Fibroblast of skin of right quadriceps (primary cell): ENCODE measurements at regions not wholly inside any gene's neighbourhood (a gene's known extent, or its start where the extent isn't known, plus 50 kb on each side); places are given as distances from the start of the nearest gene placed in this dataset.

ENCODE experiments used
- DNase-seq: peaks from one replicate; pipeline ENCODE4 v3.0.0-alpha.2; 2013

DNA sequence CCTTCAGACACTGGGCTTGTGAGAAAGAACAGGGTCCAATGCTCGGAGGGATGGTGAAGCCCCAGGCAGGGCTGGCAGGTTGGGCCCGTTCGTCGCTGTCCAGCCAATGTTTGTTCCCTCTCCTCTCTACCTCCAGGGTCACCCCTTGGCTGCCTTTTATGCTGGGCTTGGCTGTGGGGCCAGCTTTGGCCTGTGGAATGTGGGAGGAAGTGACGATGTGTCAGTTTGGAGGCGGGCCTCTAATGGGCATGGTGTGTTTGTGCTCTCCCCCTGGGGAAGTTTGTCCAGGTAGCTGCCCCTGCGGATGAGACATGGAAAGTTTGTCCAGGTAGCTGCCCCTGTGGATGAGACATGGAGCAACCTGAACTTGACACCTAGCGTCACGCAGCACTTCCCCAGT is 236.7 kb downstream of the GLRX3 start:
- no peak for DNase-seq

DNA sequence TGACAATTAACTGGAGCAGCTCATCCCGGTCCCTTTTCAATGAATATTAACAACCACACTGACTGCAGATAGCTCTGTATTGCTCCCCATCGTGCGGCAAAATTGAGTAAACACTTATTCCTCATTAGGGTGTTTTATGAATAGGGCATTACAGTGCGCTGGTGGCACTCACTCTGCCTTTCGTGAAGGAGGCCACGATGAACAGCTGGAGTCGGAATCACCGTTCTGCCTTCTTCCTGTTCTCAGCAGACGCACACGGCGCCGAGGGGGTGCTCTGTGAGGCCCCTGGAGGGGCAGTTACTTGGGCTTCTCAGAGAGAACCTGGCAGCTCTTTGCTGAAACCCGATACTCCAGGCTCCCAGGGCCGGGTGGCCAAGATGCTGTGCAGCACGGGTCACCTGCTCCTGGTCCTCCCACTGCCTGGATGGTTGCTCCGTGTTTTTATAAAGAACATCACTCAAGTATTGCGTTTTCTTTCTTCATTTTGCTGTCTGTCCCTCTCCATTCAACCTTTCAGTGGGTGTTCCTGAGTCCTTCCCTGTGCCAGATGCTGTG is 241.9 kb downstream of the GLRX3 start:
- DNase-seq, result no peak

GRCh38 chr10:130378556-130379400 is 242.6 kb downstream of the GLRX3 start:
- DNase-seq, result no peak

- no peak for DNase-seq
Measured at GRCh38 chr10:130380056-130380455, 243.9 kb downstream of the GLRX3 start.

DNA sequence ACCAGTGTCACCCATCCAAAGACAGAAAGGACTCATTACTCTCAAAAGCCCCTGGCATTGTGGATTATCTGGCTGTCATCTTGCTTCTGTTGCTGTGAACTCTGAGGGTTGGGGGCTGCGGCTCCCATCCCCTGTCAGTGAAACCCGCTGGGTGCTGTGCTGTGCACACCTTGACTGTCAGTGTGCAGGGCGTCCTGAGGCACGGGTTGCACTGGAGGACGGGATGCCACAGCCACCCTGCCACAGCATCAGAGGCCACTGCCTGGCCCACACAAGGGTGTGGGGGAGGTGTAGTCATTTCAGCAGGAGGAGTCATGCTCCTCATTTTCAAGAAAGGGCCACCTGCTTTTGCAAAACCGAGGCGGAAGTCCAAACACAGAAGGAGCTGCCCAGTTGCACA is 245.8 kb downstream of the GLRX3 start:
- DNase-seq, result no peak

- DNase-seq, result no peak
Measured at GRCh38 chr10:130387936-130388580, 251.9 kb downstream of the GLRX3 start.

- DNase-seq, result no peak
Measured at GRCh38 chr10:130388746-130389145, 252.6 kb downstream of the GLRX3 start.

- no peak for DNase-seq
Measured at GRCh38 chr10:130389906-130390305, 253.7 kb downstream of the GLRX3 start.

- no peak for DNase-seq
Measured at GRCh38 chr10:130392031-130392430, 255.8 kb downstream of the GLRX3 start.

GRCh38 chr10:130393342-130393741 is 257.2 kb downstream of the GLRX3 start:
- DNase-seq, result no peak

GRCh38 chr10:130394832-130395231 is 258.6 kb downstream of the GLRX3 start:
- no peak for DNase-seq

DNA sequence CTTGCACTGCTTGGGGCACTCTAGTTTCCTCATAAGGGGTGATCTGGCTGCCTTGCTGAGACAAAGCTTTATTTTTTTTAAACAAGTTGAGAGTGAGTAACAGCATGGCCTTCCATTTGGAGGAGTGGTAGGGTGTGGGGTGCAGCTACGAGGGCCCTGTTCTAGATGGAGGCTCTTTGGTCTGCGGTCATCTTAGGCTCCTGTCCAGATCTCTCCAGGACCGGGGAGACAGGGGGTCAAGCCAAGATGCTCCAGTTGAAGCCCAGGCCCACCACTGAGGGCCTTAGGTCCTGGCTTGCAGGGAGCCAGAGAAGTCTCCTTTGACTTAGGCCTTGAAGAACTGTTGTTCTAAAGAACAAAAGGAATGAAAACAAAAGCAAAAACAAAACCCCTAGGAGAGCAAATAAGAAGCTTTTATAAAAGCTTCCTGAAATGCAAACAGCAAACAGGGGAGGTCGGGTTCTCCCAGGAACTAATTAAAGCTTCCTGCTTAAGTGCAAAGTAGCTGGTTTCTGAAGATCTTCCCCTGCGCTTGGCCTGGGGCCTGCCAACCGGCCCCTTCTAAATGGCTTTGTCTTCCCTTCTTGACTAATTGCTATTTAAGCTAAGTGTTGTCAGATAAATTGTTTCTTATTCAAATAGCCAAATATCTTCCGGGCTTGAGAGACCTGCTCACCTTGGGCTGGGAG is 259.2 kb downstream of the GLRX3 start:
- no peak for DNase-seq

- no peak for DNase-seq
Measured at GRCh38 chr10:130396044-130396443, 259.9 kb downstream of the GLRX3 start.

- no peak for DNase-seq
Measured at GRCh38 chr10:130398090-130398994, 262.2 kb downstream of the GLRX3 start.

GRCh38 chr10:130399425-130399950 is 263.3 kb downstream of the GLRX3 start:
- no peak for DNase-seq

GRCh38 chr10:130400890-130401289 is 264.7 kb downstream of the GLRX3 start:
- no peak for DNase-seq

DNA sequence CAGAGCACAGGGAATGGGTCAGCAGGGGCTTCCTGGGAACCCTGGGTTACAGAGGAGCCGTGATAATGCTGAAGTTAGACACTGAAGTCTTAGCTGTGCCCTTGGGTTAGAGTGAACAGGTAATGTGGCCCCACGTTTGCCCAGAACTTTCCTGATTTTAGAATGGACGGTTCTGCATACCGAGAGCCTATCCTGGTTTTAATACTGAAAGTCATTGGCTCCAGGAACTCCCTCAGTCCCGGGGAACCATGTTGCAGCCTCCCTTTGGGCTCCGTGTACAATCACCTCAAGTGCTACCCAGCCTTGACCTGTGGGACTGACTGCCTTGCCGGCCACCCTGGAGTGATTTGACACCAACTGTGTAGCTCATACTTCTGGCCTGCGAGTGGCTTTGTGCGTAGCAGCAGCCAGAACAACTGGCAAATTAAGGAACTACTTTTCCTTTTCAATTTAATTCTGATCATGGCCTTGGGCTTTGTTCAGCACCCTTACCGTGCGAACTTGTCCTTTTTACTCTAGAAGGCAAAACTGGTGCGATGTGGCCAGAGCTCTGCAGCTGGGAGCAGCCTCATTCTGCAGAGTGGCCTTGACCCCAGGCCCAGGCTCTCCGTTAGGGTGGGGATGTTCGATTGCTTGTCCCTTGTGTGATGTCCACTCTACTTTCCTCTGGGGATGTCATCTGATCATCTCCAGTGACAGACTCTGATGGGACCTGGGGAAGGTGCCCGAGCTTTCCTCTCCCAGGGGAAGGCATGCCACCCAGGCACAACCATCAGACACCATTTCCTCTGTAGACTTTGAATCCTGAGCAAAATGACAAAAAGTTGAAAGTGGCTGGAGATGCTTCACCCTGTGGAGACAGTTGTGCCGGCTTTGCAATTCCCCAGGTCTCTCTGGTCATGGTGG is 265.9 kb downstream of the GLRX3 start:
- DNase-seq, result no peak

DNA sequence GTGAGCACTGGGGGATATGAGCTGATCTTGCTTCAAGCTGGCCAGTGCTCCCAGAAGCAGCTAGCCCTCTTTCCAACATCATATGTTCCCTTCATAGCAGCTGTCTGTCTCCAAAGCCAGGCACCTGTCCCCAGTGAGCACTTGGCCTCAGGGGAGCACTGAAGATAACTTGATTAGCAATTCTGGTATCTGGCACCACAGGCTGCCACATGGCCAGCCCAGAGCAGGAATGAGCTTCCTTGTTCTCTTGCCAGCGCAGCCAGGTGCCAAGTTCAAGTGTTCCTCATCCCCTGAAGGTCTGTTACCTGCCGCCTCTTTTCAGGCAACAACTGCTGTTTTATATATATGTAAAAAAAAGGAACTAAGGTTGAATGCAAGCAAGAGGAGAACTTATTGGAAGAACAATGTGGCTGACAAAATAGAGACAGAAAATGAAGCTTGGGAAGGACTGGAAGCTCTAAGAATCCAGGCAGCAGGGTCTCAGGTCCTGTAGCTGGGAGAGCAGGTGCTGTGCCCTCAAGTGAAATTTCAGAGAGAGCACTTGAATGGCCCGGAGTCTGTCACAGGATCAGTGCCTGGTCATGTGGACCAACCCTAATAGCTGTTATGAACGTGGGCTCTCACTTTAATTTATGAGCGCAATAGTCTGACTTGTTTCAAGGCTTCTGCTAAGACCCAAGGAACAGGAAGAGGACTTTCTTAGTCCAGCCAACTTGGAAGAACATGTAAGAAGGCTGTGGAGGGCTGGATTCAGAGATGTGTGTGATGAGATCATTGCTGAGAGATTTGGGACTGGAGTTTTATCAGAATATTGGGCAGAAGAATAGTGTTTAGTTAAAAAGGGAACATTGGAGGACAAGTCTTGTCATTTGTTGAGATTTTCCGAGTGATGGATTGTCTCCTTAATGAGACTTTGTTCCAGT is 267.2 kb downstream of the GLRX3 start:
- no peak for DNase-seq

- no peak for DNase-seq
Measured at GRCh38 chr10:130404476-130405055, 268.4 kb downstream of the GLRX3 start.

DNA sequence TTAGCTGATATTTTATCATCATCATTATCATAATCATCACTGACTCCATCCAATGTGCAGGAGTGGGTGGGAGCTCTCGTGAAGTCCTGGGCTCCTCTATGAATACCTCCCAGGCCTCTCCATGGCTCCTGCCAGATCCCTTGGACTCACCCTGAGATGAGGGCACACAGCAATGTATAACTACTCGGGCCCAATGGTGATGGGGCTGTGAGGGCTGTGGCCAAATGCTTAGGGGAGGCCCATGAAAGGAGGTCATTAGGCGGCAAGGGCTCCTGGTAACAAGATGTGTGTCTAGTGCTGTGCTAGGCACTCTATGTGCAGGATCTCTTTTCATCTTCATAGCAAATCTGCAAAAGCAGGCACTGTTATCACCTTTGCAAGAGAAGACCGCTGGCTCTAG is 270.9 kb downstream of the GLRX3 start:
- no peak for DNase-seq
